ENCODE measurements at regions not wholly inside any gene's neighbourhood (a gene's known extent, or its start where the extent isn't known, plus 50 kb on each side); places are given as distances from the start of the nearest gene placed in this dataset.

DNA sequence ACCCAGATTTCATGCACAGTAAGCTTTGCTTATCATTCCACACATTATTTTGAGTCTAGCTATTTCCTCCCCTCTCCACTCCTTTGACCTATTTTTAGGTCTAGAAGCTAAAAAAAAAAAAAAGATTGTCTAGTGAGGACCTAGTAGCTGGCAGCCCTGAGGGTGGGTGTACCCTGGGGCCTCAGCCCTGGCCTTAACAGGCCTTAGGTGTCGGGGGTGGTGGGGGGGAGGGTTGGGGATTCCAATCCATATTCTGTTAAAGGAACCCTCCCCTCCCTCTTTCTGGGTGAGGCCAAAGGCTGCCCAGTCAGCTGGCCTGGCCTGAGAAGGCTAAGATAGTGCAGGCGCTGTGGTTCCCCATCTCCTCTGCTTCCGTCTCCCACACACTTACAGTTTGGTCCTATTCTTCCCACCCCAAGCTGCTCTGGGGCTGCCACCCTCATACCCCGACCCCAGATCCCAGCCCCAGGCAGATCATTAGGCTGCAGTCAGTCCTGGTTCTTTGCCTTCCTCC is 65.5 kb upstream of the HK2 start:
- Histone ChIP-seq H3K27me3 (ENCODE audit: control insufficient read depth in 3 of 3, insufficient read depth in 3 of 3, low read depth in 1 of 3, low read length in 3 of 3) (no peaks in the 10 kb centered on the region), H2AK5ac (ENCODE audit: low read depth, low read length) (no peak overlapping the region), H3K9me3 (replicated peaks in 1 of 2; ENCODE audit: control insufficient read depth in 2 of 2, insufficient read depth in 1 of 2, low read depth in 1 of 2, low read length in 2 of 2) (peaks cover 0 to 2% of the 10 kb centered on the region in 2 donors), H2BK5ac (ENCODE audit: low read length) (no peak overlapping the region), H4K91ac (ENCODE audit: low read depth, low read length, poor library complexity) (no peak overlapping the region), H3K14ac (ENCODE audit: low read length) (no peak overlapping the region), H2BK12ac (ENCODE audit: low read length) (no peak overlapping the region), H2BK15ac (ENCODE audit: low read length) (no peak overlapping the region), H3K4me2 (ENCODE audit: insufficient read depth, low read length, poor library complexity, severe bottlenecking) (no peak overlapping the region), H3K18ac (ENCODE audit: low read length) (peak overlapping the region; percentile 82), H2BK120ac (ENCODE audit: low read depth, low read length) (no peak overlapping the region), H3K4me3 (ENCODE audit: low read length in 2 of 2) (no peak overlapping the region), H4K8ac (ENCODE audit: low read depth, low read length) (no peak overlapping the region), H3K79me1 (ENCODE audit: low read depth, low read length) (no peaks in the 10 kb centered on the region), H2AFZ (ENCODE audit: low read length) (no peak overlapping the region), H3K4me1 (ENCODE audit: control insufficient read depth in 2 of 2, insufficient read depth in 1 of 2, low read depth in 1 of 2, low read length in 2 of 2) (peaks cover 8 to 17% of the 10 kb centered on the region in 2 donors), H3K27ac (replicated peaks; ENCODE audit: low read length) (no peak overlapping the region), H3K23ac (ENCODE audit: low read depth, low read length, poor library complexity) (no peak overlapping the region), H3K9ac (ENCODE audit: low read depth, low read length, poor library complexity) (no peak overlapping the region), H3K4ac (ENCODE audit: low read length) (no peak overlapping the region), H3K36me3 (replicated peaks in 1 of 2; ENCODE audit: control insufficient read depth in 2 of 2, insufficient read depth in 2 of 2, low read length in 2 of 2) (no peaks in the 10 kb centered on the region)
- no CpG with 5 or more reads among the region's 4 CpGs for WGBS, 2 donors (ENCODE audit: extremely low coverage in 2 of 2, insufficient read length in 2 of 2, insufficient replicate concordance in 1 of 2)
- no peak for DNase-seq (ENCODE audit: low spot score)

DNA sequence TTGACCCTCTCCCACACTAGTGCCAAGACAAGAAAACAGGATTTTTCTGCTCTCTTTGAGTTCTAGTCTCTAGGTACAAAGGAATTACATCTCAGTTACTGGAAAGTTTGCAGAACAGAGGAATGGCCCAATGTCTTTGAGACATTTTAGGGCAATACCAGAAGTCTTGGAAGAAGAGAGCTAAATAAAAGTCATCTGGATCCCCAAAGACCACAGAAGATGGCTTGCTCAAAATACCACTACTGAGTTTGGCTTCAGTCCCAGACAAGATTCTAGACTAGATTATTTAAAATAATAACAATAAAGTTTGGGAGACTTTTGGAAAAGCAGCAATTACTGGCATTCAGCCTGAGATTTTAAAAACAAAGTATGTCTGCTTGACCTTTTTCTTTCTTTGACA is 61.9 kb upstream of the HK2 start:
- Histone ChIP-seq H3K4me1 (ENCODE audit: control insufficient read depth in 2 of 2, insufficient read depth in 1 of 2, low read depth in 1 of 2, low read length in 2 of 2) (peaks cover 0 to under 1% of the 10 kb centered on the region in 2 donors), H3K14ac (ENCODE audit: low read length) (no peak overlapping the region)

DNA sequence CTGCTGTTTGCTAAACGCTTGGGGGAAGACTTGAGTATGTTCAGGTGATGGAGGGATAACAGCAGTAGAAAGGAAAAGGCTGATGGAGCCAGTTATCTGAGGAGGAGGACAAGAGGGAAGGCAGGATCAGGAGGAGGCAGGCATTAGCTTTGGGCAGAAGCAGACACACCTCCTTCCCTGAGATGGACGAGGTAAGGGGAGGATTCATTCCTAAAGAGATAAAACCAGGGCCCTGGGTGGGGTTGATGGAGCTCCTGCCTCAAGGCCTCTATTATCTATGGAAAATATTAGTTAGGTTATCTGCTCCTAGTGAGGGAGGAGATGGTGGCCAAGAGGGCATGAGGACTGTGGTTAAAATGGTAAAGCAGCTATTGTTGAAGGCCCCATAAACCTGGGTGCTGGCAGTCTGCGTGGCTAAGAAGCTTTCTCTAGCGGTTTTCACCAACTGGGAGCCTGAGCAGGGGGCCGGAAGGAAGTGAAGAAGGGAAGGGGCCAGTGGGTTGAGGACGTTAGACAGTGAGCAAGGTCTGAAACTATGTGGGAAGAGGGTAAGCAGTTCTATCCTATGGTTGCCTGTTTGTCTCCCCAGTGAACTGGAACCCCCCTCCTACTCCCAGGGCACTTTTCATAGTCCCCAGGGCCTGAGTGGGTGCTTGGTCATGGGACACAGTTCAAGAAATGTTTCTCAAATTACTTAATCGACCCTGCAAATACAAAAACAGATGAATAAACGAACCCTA is 56.6 kb upstream of the HK2 start:
- no peak overlapping the region for H3K9ac ChIP-seq (ENCODE audit: low read depth, low read length, poor library complexity)
- DNase-seq (ENCODE audit: low spot score), result no peak
- no peak overlapping the region for H3K4me2 ChIP-seq (ENCODE audit: insufficient read depth, low read length, poor library complexity, severe bottlenecking)
- H2AFZ ChIP-seq (ENCODE audit: low read length), result peak overlapping the region; percentile 88
- peak overlapping the region; percentile 66 for H3K14ac ChIP-seq (ENCODE audit: low read length)
- H3K9me3 ChIP-seq (replicated peaks in 1 of 2; ENCODE audit: control insufficient read depth in 2 of 2, insufficient read depth in 1 of 2, low read depth in 1 of 2, low read length in 2 of 2), result no peaks in the 10 kb centered on the region
- H2BK12ac ChIP-seq (ENCODE audit: low read length), result no peak overlapping the region
- H3K4me3 ChIP-seq (ENCODE audit: low read length in 2 of 2), result peak overlapping the region in 1 of 2 donors; percentile 42
- no CpG with 5 or more reads among the region's 8 CpGs for WGBS, 2 donors (ENCODE audit: extremely low coverage in 2 of 2, insufficient read length in 2 of 2, insufficient replicate concordance in 1 of 2)
- H3K23ac ChIP-seq (ENCODE audit: low read depth, low read length, poor library complexity), result no peak overlapping the region
- H2BK5ac ChIP-seq (ENCODE audit: low read length), result no peak overlapping the region
- no peak overlapping the region for H2BK120ac ChIP-seq (ENCODE audit: low read depth, low read length)
- H3K79me1 ChIP-seq (ENCODE audit: low read depth, low read length), result no peaks in the 10 kb centered on the region
- no peak overlapping the region for H2AK5ac ChIP-seq (ENCODE audit: low read depth, low read length)
- peaks cover 11 to 18% of the 10 kb centered on the region in 2 donors for H3K4me1 ChIP-seq (ENCODE audit: control insufficient read depth in 2 of 2, insufficient read depth in 1 of 2, low read depth in 1 of 2, low read length in 2 of 2)
- no peak overlapping the region for H3K27ac ChIP-seq (replicated peaks; ENCODE audit: low read length)
- H4K91ac ChIP-seq (ENCODE audit: low read depth, low read length, poor library complexity), result no peak overlapping the region
- H3K27me3 ChIP-seq (ENCODE audit: control insufficient read depth in 3 of 3, insufficient read depth in 3 of 3, low read depth in 1 of 3, low read length in 3 of 3), result no peaks in the 10 kb centered on the region
- no peaks in the 10 kb centered on the region for H3K36me3 ChIP-seq (replicated peaks in 1 of 2; ENCODE audit: control insufficient read depth in 2 of 2, insufficient read depth in 2 of 2, low read length in 2 of 2)
- H2BK15ac ChIP-seq (ENCODE audit: low read length), result no peak overlapping the region
- H4K8ac ChIP-seq (ENCODE audit: low read depth, low read length), result no peak overlapping the region
- no peak overlapping the region for H3K4ac ChIP-seq (ENCODE audit: low read length)
- H3K18ac ChIP-seq (ENCODE audit: low read length), result no peak overlapping the region

More for the DNA sequence above, 61.9 kb upstream of the HK2 start:
- Histone ChIP-seq H2BK12ac (ENCODE audit: low read length) (no peak overlapping the region), H3K9ac (ENCODE audit: low read depth, low read length, poor library complexity) (no peak overlapping the region), H2BK120ac (ENCODE audit: low read depth, low read length) (no peak overlapping the region), H2AK5ac (ENCODE audit: low read depth, low read length) (no peak overlapping the region), H2BK5ac (ENCODE audit: low read length) (no peak overlapping the region), H3K23ac (ENCODE audit: low read depth, low read length, poor library complexity) (no peak overlapping the region), H3K4me3 (ENCODE audit: low read length in 2 of 2) (no peak overlapping the region), H4K91ac (ENCODE audit: low read depth, low read length, poor library complexity) (no peak overlapping the region), H3K9me3 (replicated peaks in 1 of 2; ENCODE audit: control insufficient read depth in 2 of 2, insufficient read depth in 1 of 2, low read depth in 1 of 2, low read length in 2 of 2) (no peaks in the 10 kb centered on the region), H3K79me1 (ENCODE audit: low read depth, low read length) (no peaks in the 10 kb centered on the region), H2BK15ac (ENCODE audit: low read length) (no peak overlapping the region), H2AFZ (ENCODE audit: low read length) (no peak overlapping the region), H3K27me3 (ENCODE audit: control insufficient read depth in 3 of 3, insufficient read depth in 3 of 3, low read depth in 1 of 3, low read length in 3 of 3) (no peaks in the 10 kb centered on the region), H3K4ac (ENCODE audit: low read length) (no peak overlapping the region), H3K4me2 (ENCODE audit: insufficient read depth, low read length, poor library complexity, severe bottlenecking) (no peak overlapping the region), H3K36me3 (replicated peaks in 1 of 2; ENCODE audit: control insufficient read depth in 2 of 2, insufficient read depth in 2 of 2, low read length in 2 of 2) (no peaks in the 10 kb centered on the region), H4K8ac (ENCODE audit: low read depth, low read length) (no peak overlapping the region), H3K27ac (replicated peaks; ENCODE audit: low read length) (no peak overlapping the region), H3K18ac (ENCODE audit: low read length) (no peak overlapping the region)
- DNase-seq (ENCODE audit: low spot score), result no peak

DNA sequence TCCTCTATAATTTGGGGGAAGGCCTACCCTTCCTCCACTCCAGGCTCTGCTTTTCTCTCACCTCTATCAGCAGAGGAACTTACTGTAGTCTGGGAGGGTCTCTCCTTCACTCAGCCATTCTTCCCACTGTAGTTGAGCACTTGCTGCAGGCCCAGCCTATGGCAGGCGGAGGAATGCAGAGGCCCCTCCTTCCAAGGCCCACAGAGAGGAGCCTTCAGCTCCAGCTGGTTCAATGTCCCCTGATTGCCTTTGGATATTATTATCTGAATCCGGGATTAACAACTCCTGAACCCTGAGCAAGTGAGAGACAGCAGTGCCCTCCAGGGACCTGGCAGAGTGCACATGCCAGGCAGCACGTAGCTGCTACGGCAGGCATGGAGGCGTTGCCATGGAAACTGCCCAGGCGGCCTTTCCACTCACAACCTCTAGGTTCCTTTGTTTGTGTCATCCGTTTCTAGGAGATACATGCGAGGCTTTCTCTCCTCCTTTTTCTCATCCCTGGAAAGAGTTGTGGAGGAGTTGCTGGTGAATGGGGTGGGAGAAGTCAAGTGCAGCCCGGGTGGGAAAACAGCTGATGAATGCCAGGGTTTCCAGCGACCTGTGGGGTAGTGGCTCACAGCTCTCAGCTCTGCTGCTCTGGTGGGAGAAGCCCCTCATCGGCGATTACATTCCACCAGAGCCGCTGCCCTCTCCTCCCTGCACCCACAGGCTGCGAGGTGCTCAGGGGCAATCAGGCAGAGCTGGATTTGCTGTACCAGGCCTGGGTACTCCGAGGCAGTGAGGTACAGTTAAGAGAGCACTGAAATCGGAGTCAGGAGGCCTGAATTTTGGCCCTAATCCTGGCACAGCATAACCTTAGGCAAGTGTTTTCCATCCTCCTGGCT is 55.3 kb upstream of the HK2 start:
- H3K27me3 ChIP-seq (ENCODE audit: control insufficient read depth in 3 of 3, insufficient read depth in 3 of 3, low read depth in 1 of 3, low read length in 3 of 3), result no peaks in the 10 kb centered on the region
- no peak overlapping the region for H2BK15ac ChIP-seq (ENCODE audit: low read length)
- peak overlapping the region; percentile 88 for H2AFZ ChIP-seq (ENCODE audit: low read length)
- peak overlapping the region; percentile 28 for H3K4me2 ChIP-seq (ENCODE audit: insufficient read depth, low read length, poor library complexity, severe bottlenecking)
- WGBS, 2 donors (ENCODE audit: extremely low coverage in 2 of 2, insufficient read length in 2 of 2, insufficient replicate concordance in 1 of 2), result no CpG with 5 or more reads among the region's 16 CpGs
- peak overlapping the region in 1 of 2 donors; percentile 42 for H3K4me3 ChIP-seq (ENCODE audit: low read length in 2 of 2)
- DNase-seq (ENCODE audit: low spot score), result peak; percentile 68
- H2AK5ac ChIP-seq (ENCODE audit: low read depth, low read length), result no peak overlapping the region
- no peak overlapping the region for H3K4ac ChIP-seq (ENCODE audit: low read length)
- no peak overlapping the region for H3K27ac ChIP-seq (replicated peaks; ENCODE audit: low read length)
- no peak overlapping the region for H4K8ac ChIP-seq (ENCODE audit: low read depth, low read length)
- peak overlapping the region; percentile 2 for H2BK5ac ChIP-seq (ENCODE audit: low read length)
- no peaks in the 10 kb centered on the region for H3K9me3 ChIP-seq (replicated peaks in 1 of 2; ENCODE audit: control insufficient read depth in 2 of 2, insufficient read depth in 1 of 2, low read depth in 1 of 2, low read length in 2 of 2)
- H3K9ac ChIP-seq (ENCODE audit: low read depth, low read length, poor library complexity), result no peak overlapping the region
- H3K18ac ChIP-seq (ENCODE audit: low read length), result peak overlapping the region; percentile 81
- no peaks in the 10 kb centered on the region for H3K36me3 ChIP-seq (replicated peaks in 1 of 2; ENCODE audit: control insufficient read depth in 2 of 2, insufficient read depth in 2 of 2, low read length in 2 of 2)
- no peak overlapping the region for H2BK120ac ChIP-seq (ENCODE audit: low read depth, low read length)
- no peak overlapping the region for H2BK12ac ChIP-seq (ENCODE audit: low read length)
- H3K4me1 ChIP-seq (ENCODE audit: control insufficient read depth in 2 of 2, insufficient read depth in 1 of 2, low read depth in 1 of 2, low read length in 2 of 2), result peaks cover 11 to 18% of the 10 kb centered on the region in 2 donors
- no peak overlapping the region for H3K23ac ChIP-seq (ENCODE audit: low read depth, low read length, poor library complexity)
- H3K14ac ChIP-seq (ENCODE audit: low read length), result no peak overlapping the region
- no peaks in the 10 kb centered on the region for H3K79me1 ChIP-seq (ENCODE audit: low read depth, low read length)
- no peak overlapping the region for H4K91ac ChIP-seq (ENCODE audit: low read depth, low read length, poor library complexity)

All from neuronal stem cell (in vitro differentiated cells).